Heart left ventricle (tissue), 16 donors: ENCODE measurements at regions not wholly inside any gene's neighbourhood (a gene's known extent, or its start where the extent isn't known, plus 50 kb on each side); places are given as distances from the start of the nearest gene placed in this dataset.

Source experiments
- ATAC-seq, 4 donors: fragments of 200-7000 bp; cut with Tn5 transposase; one replicate each; pipeline ENCODE4 v1.9.1; 2020 to 2022; ENCODE audit warnings: moderate library complexity in 4 of 4, mild to moderate bottlenecking in 3 of 4, moderate number of reproducible peaks in 1 of 4
- DNase-seq, 5 donors: peaks; one replicate each; pipeline ENCODE4 v3.0.0-alpha.2; 2020
- H3K27ac ChIP-seq, 12 donors: fragments of 200-600 bp; sonication (generic) in 4 of 12; one replicate each; pipeline versions ENCODE4 v1.5.0 to v1.8.0; 2016 to 2022; ENCODE audit warnings: mild to moderate bottlenecking in 2 of 12
- H3K27me3 ChIP-seq, 9 donors: fragments of 200-600 bp; sonication (generic) in 2 of 9; one replicate each; pipeline versions ENCODE4 v1.5.1 to v1.8.0; 2016 to 2022; ENCODE audit warnings: mild to moderate bottlenecking in 3 of 9
- H3K36me3 ChIP-seq, 9 donors: fragments of 200-600 bp; sonication (generic) in 2 of 9; one replicate each; pipeline versions ENCODE4 v1.5.0 to v1.8.0; 2018 to 2022; ENCODE audit warnings: mild to moderate bottlenecking in 2 of 9
- H3K4me1 ChIP-seq, 12 donors: fragments of 200-600 bp; sonication (generic) in 4 of 12; one replicate each; pipeline versions ENCODE4 v1.5.0 to v1.8.0; 2016 to 2022; ENCODE audit warnings: mild to moderate bottlenecking in 3 of 12
- H3K4me3 ChIP-seq, 12 donors: fragments of 200-600 bp; sonication (generic) in 4 of 12; one replicate each; pipeline versions ENCODE4 v1.5.0 to v1.8.0; 2017 to 2022; ENCODE audit warnings: mild to moderate bottlenecking in 9 of 12, moderate library complexity in 4 of 12
- H3K9me3 ChIP-seq, 12 donors: fragments of 200-600 bp; sonication (generic) in 4 of 12; one replicate each; pipeline versions ENCODE4 v1.5.0 to v1.8.0; 2016 to 2022; ENCODE audit warnings: mild to moderate bottlenecking in 1 of 12
- CTCF ChIP-seq, 12 donors: fragments of 200-600 bp; sonication (generic) in 4 of 12; IDR thresholded peaks; one replicate each; pipeline versions ENCODE4 v1.5.0 to v1.8.0; 2018 to 2022; ENCODE audit warnings: antibody characterized with exemption in 12 of 12, mild to moderate bottlenecking in 5 of 12
- POLR2A ChIP-seq, 2 donors: fragments of 450-650 bp; IDR thresholded peaks; one replicate each; pipeline ENCODE4 v1.6.1; 2017; ENCODE audit warnings: antibody characterized with exemption in 2 of 2, mild to moderate bottlenecking in 2 of 2, moderate library complexity in 2 of 2
- WGBS, 4 donors: extraction: QIAGEN DNeasy Blood & Tissue Kit in 2 of 4; methylation state at CpG; one replicate each; pipeline versions ENCODE4 v1.1.5 to v1.1.7; 2013 to 2018; 5-methylcytosine and 5-hydroxymethylcytosine counted together
- intact Hi-C, 10 donors: fragments of 100-400 bp; cut with DNase I; formaldehyde crosslinking; loops; one replicate each; pipeline versions ENCODE4 v1.11.1 to v1.14.2; 2022
- donor health status: ischemic (EF 13 %, LVEDD 7.1; RV severe dilation, severe dysfunction).
- donor health status: healthy with polysubstance abuse.
- donor health status: DM: no; HTN: yes; CAD: no.
- donor health status: DM: no; HTN: no; CAD: no.
- donor health status: ischemic (EF 25% LVEDD 6.9; RV normal size, moderate dysfunction).
- donor health status: ischemic (EF 25% LVEDD 5.7; RV mildly dilated, moderate dysfunction).
- donor health status: healthy.
- donor health status: DM: yes; HTN: yes; CAD: no.
- donor health status: ischemic (EF 35%, LVEDD 5.7; RV mildly dilated, moderate dysfunction).
- donor health status: nonischemic (EF 11% LVEDD 7.7; RV severe dilation, severe dysfunction).
- donor health status: DM: yes; HTN: yes; CAD: no.
- donor health status: PGD.
- donor health status: ischemic (EF 29% LVEDD 5.4; RV normal size, mild dysfunction).
- donor health status: nonischemic (EF 23%, LVEDD 6.1; RV moderate dilation, normal function).

- WGBS, 4 donors, result 64 to 80% (median 73%) methylated on average over 3 of the region's 3 CpGs
- no peaks in the 10 kb centered on the region for H3K9me3 ChIP-seq
- intact Hi-C loops, result no loop called here
- no peak overlapping the region for H3K27ac ChIP-seq
- H3K36me3 ChIP-seq, result no peaks in the 10 kb centered on the region
- TF ChIP-seq CTCF (IDR thresholded peaks at IDR 0.05) (no peak), POLR2A (IDR thresholded peaks at IDR 0.05) (no peak)
- DNase-seq (no peak), ATAC-seq (no peak)
- no peaks in the 10 kb centered on the region for H3K4me1 ChIP-seq
- H3K27me3 ChIP-seq, result no peaks in the 10 kb centered on the region
- H3K4me3 ChIP-seq, result no peak overlapping the region
These were observed 1126.7 kb upstream of the ADGRL2 start for GRCh38 chr1:80673935-80674597.

DNA sequence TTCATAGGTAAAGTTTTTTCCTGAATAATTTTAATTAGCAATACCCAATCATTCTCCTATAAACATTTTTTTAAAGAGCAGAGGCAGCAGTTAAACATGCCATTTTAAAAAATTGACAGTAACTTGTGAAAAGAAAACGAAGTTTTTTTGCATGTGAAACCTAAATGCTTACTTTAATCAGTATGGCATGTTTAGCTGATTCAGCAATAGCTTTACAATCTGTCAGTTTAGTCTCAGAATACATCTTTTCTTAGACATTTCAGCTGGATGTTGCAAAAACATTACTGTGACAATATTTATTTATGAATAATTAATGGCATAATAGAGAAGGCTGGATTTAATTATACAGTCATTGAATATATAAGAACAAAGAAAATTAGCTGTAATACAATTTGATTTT is 1132.4 kb upstream of the ADGRL2 start:
- ATAC-seq (no peak), DNase-seq (no peak)
- Histone ChIP-seq H3K9me3 (no peaks in the 10 kb centered on the region), H3K4me3 (no peak overlapping the region), H3K27ac (no peak overlapping the region), H3K27me3 (no peaks in the 10 kb centered on the region), H3K36me3 (no peaks in the 10 kb centered on the region), H3K4me1 (no peaks in the 10 kb centered on the region)
- WGBS, 4 donors, result 46 to 68% (median 53%) methylated on average over 1 of the region's 1 CpG
- TF ChIP-seq POLR2A (IDR thresholded peaks at IDR 0.05) (no peak), CTCF (IDR thresholded peaks at IDR 0.05) (no peak)
- intact Hi-C loops, result no loop called here

DNA sequence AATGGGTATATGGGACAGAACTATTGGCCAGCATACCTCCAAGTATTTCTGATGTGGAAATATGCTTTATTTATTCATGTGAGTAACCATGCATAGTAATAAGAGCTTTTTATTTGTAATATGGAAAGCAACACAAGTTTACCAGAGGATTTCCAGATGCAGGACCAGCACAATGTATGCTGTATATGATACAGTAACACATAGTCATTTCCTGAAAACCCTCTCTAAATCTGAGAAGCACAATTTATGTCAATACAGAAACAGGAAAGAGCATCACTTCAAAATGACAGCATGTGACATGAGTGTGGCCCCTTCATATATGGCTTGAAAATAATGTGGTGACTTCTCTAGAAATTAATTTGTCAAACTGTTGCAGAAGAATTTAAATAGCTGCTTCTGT is 1134.7 kb upstream of the ADGRL2 start:
- Histone ChIP-seq H3K36me3 (no peaks in the 10 kb centered on the region), H3K4me1 (no peaks in the 10 kb centered on the region), H3K9me3 (no peaks in the 10 kb centered on the region), H3K27me3 (no peaks in the 10 kb centered on the region), H3K4me3 (no peak overlapping the region), H3K27ac (no peak overlapping the region)
- ATAC-seq (no peak), DNase-seq (no peak)
- TF ChIP-seq POLR2A (IDR thresholded peaks at IDR 0.05) (no peak), CTCF (IDR thresholded peaks at IDR 0.05) (no peak)
- intact Hi-C loops, result no loop called here

GRCh38 chr1:80659161-80659560 is 1141.6 kb upstream of the ADGRL2 start:
- intact Hi-C loops, result no loop called here
- H3K9me3 ChIP-seq, result no peaks in the 10 kb centered on the region
- H3K4me3 ChIP-seq, result no peak overlapping the region
- TF ChIP-seq CTCF (IDR thresholded peaks at IDR 0.05) (no peak), POLR2A (IDR thresholded peaks at IDR 0.05) (no peak)
- H3K27me3 ChIP-seq, result no peaks in the 10 kb centered on the region
- no peaks in the 10 kb centered on the region for H3K4me1 ChIP-seq
- ATAC-seq (no peak), DNase-seq (no peak)
- H3K27ac ChIP-seq, result no peak overlapping the region
- 67 to 84% (median 79%) methylated on average over 5 of the region's 5 CpGs for WGBS, 4 donors
- no peaks in the 10 kb centered on the region for H3K36me3 ChIP-seq
